ENCODE measurements at regions not wholly inside any gene's neighbourhood (a gene's known extent, or its start where the extent isn't known, plus 50 kb on each side); places are given as distances from the start of the nearest gene placed in this dataset.

- no TSS peak for BruUV-seq (replicated peaks)
- intact Hi-C loops (cut with micrococcal nuclease), result loop anchor here (2.0 to 5.0 kb wide), 2 partner anchors 115 to 1445 kb away; no protein-coding TSS in a partner anchor
- H2AFZ ChIP-seq (replicated peaks; ENCODE audit: low read length, poor library complexity), result no peak overlapping the region
- H3K4ac ChIP-seq (ENCODE audit: low read depth, low read length), result no peak overlapping the region
- no peak overlapping the region for H4K91ac ChIP-seq (ENCODE audit: insufficient read depth, low read depth, low read length)
- DNase-seq (no peak), ATAC-seq (ENCODE audit: low read depth) (no peak)
- dilution Hi-C loops (cut with HindIII; ENCODE audit: low sequenced_read_pairs, unreplicated experiment), result no loop called here
- ChIA-PET POLR2A (ENCODE audit: unreplicated experiment) (no interaction called here), CTCF (interaction anchor here (0.6 to 1.0 kb wide), 2 partner anchors 25 to 35 kb away, joined by 3 to 4 read pairs; no protein-coding TSS in a partner anchor)
- WGBS, 2 experiments (ENCODE audit: extremely low coverage in 2 of 2, insufficient read length in 1 of 2), result 80% methylated on average over 1 of the region's 3 CpGs; no CpG with 5 or more reads in 1 of the 2 experiments
- no peak overlapping the region for H3K14ac ChIP-seq (replicated peaks; ENCODE audit: low read depth, low read length)
- H2BK15ac ChIP-seq (ENCODE audit: low read depth, low read length), result no peak overlapping the region
- no peak overlapping the region for H3K56ac ChIP-seq (ENCODE audit: extremely low read depth, insufficient read depth, low read length)
- H3K4me3 ChIP-seq (ENCODE audit: insufficient read depth, low read depth, low read length), result no peak overlapping the region
- no peak overlapping the region for H4K8ac ChIP-seq (ENCODE audit: low read depth in 2 of 2, low read length in 2 of 2)
- no peak overlapping the region for H3K9ac ChIP-seq (ENCODE audit: low read depth, low read length)
- no peak overlapping the region for H2AK9ac ChIP-seq (replicated peaks; ENCODE audit: low read depth, low read length, poor library complexity)
- no peak overlapping the region for H3K4me2 ChIP-seq (ENCODE audit: low read depth, low read length)
- H2AK5ac ChIP-seq (ENCODE audit: low read depth, low read length), result no peak overlapping the region
- H2BK20ac ChIP-seq (ENCODE audit: low read depth, low read length), result no peak overlapping the region
- no peaks in the 10 kb centered on the region for H3K9me3 ChIP-seq (ENCODE audit: control insufficient read depth, insufficient read depth, low read length)
- H2BK5ac ChIP-seq (ENCODE audit: low read depth, low read length, poor library complexity, severe bottlenecking), result no peak overlapping the region
- H3K9me1 ChIP-seq (ENCODE audit: insufficient read depth, low read length), result no peaks in the 10 kb centered on the region
- H3K23ac ChIP-seq (ENCODE audit: low read depth, low read length), result no peak overlapping the region
- H3K27me3 ChIP-seq (ENCODE audit: control insufficient read depth, insufficient read depth, low read length), result no peaks in the 10 kb centered on the region
- TF ChIP-seq FOS (IDR thresholded peaks at IDR 0.05; ENCODE audit: low read depth, low read length) (no peak), ELK1 (IDR thresholded peaks at IDR 0.05; ENCODE audit: borderline replicate concordance, low read depth, low read length) (no peak), MAZ (IDR thresholded peaks at IDR 0.05; ENCODE audit: borderline replicate concordance, low read depth, low read length) (no peak), BHLHE40 (IDR thresholded peaks at IDR 0.05; ENCODE audit: low read depth, low read length) (no peak), MAFK (IDR thresholded peaks at IDR 0.05; ENCODE audit: low read depth, low read length) (no peak), CHD1 (IDR thresholded peaks at IDR 0.05; ENCODE audit: low read depth, low read length) (no peak), SMC3 (IDR thresholded peaks at IDR 0.05; ENCODE audit: low read depth, low read length) (no peak), NFE2L2 (IDR thresholded peaks at IDR 0.05; ENCODE audit: low read depth, low read length) (no peak), MXI1 (IDR thresholded peaks at IDR 0.05; ENCODE audit: borderline replicate concordance, low read depth, low read length) (no peak), RCOR1 (IDR thresholded peaks at IDR 0.05; ENCODE audit: insufficient replicate concordance, low read length) (no peak), CEBPB (IDR thresholded peaks at IDR 0.05; ENCODE audit: low read depth, low read length) (no peak), USF2 (IDR thresholded peaks at IDR 0.05; ENCODE audit: low read depth, low read length) (no peak), RFX5 (IDR thresholded peaks at IDR 0.05; ENCODE audit: low read depth, low read length) (no peak), POLR2A (IDR thresholded peaks at IDR 0.05; ENCODE audit: low read depth, low read length) (no peak)
- no peaks in the 10 kb centered on the region for H3K79me1 ChIP-seq (ENCODE audit: low read depth in 1 of 2, low read length in 2 of 2)
- no peak overlapping the region for H4K5ac ChIP-seq (ENCODE audit: low read depth, low read length)
- no peaks in the 10 kb centered on the region for H3K4me1 ChIP-seq (ENCODE audit: control insufficient read depth, insufficient read depth, low read length)
- no peaks in the 10 kb centered on the region for H3K36me3 ChIP-seq (ENCODE audit: control insufficient read depth, insufficient read depth, low read length)
- in situ Hi-C loops (cut with MboI; ENCODE audit: low sequenced_read_pairs), result no loop called here
- H3K27ac ChIP-seq (ENCODE audit: insufficient read depth, low read length), result no peak overlapping the region
- H4K20me1 ChIP-seq (ENCODE audit: insufficient read depth, low read length), result no peaks in the 10 kb centered on the region
- no peak overlapping the region for H2BK120ac ChIP-seq (ENCODE audit: low read depth, low read length)
- no peak overlapping the region for H3K18ac ChIP-seq (ENCODE audit: low read depth, low read length)
Measured at GRCh38 chr10:25112016-25112415, 62.8 kb upstream of the GPR158 start.

Measured in IMR-90 (cell line).